Left cardiac atrium (tissue), 4 donors: ENCODE measurements at regions not wholly inside any gene's neighbourhood (a gene's known extent, or its start where the extent isn't known, plus 50 kb on each side); places are given as distances from the start of the nearest gene placed in this dataset.
"Not testable (repeated sequence)": the region's sequence is repeated elsewhere in the genome, so short reads cannot be mapped to it uniquely, and the experiment has no call there.

Experiments
- ATAC-seq, 2 donors: fragments of 200-7000 bp; cut with Tn5 transposase; one replicate each; pipeline ENCODE4 v1.9.1; 2020; ENCODE audit warnings: mild to moderate bottlenecking in 2 of 2, moderate library complexity in 2 of 2
- DNase-seq: peaks from one replicate; pipeline ENCODE4 v3.0.0-alpha.2; 2020
- intact Hi-C, 2 donors: fragments of 100-400 bp; cut with DNase I; formaldehyde crosslinking; loops; one replicate each; pipeline versions ENCODE4 v1.14.1 to v1.15.1; 2022 to 2023
- donor health status: DM: no; HTN: yes; CAD: no.
- donor health status: DM: no; HTN: yes; CAD: no; lungs with severe emphysema.
- donor health status: DM: yes; HTN: yes; CAD: no.
- donor health status: Dilated cardiomyopathy.

- ATAC-seq (no peak), DNase-seq (no peak)
- intact Hi-C loops = no loop called here
Measured at GRCh38 chr7:121633186-121633585, 237.1 kb upstream of the FAM3C start.

GRCh38 chr7:121624958-121625357, 228.8 kb upstream of the FAM3C start:
- DNase-seq = peak; percentile 69
- intact Hi-C loops = no loop called here
- ATAC-seq = peak; percentile 55 to 67

- ATAC-seq (peak in 1 of 2 donors; percentile 58), DNase-seq (no peak)
- intact Hi-C loops = no loop called here
Measured at GRCh38 chr7:121623130-121623872, 227.2 kb upstream of the FAM3C start.

- DNase-seq = no peak
- intact Hi-C loops = no loop called here
- ATAC-seq = peak in 1 of 2 donors; percentile 48
Measured at GRCh38 chr7:121621937-121622336, 225.8 kb upstream of the FAM3C start.

GRCh38 chr7:121620953-121621606, 225.0 kb upstream of the FAM3C start:
- ATAC-seq = no peak
- no peak for DNase-seq
- intact Hi-C loops = no loop called here

- intact Hi-C loops = no loop called here
- ATAC-seq (no peak), DNase-seq (no peak)
Measured at GRCh38 chr7:121620206-121620605, 224.1 kb upstream of the FAM3C start.

GRCh38 chr7:121618182-121618581, 222.1 kb upstream of the FAM3C start:
- DNase-seq (no peak), ATAC-seq (no peak)
- intact Hi-C loops = no loop called here

- DNase-seq (no peak), ATAC-seq (peak in 1 of 2 donors; percentile 54)
- intact Hi-C loops = no loop called here
Measured at GRCh38 chr7:121610243-121610642, 214.1 kb upstream of the FAM3C start.

GRCh38 chr7:121609208-121609607, 213.1 kb upstream of the FAM3C start:
- intact Hi-C loops = no loop called here

GRCh38 chr7:121608785-121609184, 212.7 kb upstream of the FAM3C start:
- intact Hi-C loops = no loop called here
- DNase-seq (no peak), ATAC-seq (peak; percentile 62 to 81)

More at GRCh38 chr7:121609208-121609607, 213.1 kb upstream of the FAM3C start:
- no peak for ATAC-seq
- DNase-seq = no peak

GRCh38 chr7:121608183-121608582, 212.1 kb upstream of the FAM3C start:
- DNase-seq, intact Hi-C loops, ATAC-seq: not testable (repeated sequence)

- intact Hi-C loops = loop anchor here in 1 of 2 donors (2.0 kb wide), 1 partner anchor 390 kb away; no protein-coding TSS in a partner anchor
- ATAC-seq = peak in 1 of 2 donors; percentile 53
- no peak for DNase-seq
Measured at GRCh38 chr7:121605317-121605680, 209.2 kb upstream of the FAM3C start.

GRCh38 chr7:121604627-121605316, 208.7 kb upstream of the FAM3C start:
- DNase-seq (peak; percentile 23), ATAC-seq (peak; percentile 29 to 94)
- intact Hi-C loops = loop anchor here in 1 of 2 donors (2.0 kb wide), 1 partner anchor 390 kb away; no protein-coding TSS in a partner anchor

- no peak for DNase-seq
- ATAC-seq = no peak
- intact Hi-C loops = loop anchor here in 1 of 2 donors (2.0 kb wide), 1 partner anchor 391 kb away; no protein-coding TSS in a partner anchor
Measured at GRCh38 chr7:121603886-121604285, 207.8 kb upstream of the FAM3C start.

GRCh38 chr7:121599887-121600286, 203.8 kb upstream of the FAM3C start:
- intact Hi-C loops = no loop called here
- no peak for ATAC-seq
- no peak for DNase-seq

GRCh38 chr7:121595758-121596696, 199.9 kb upstream of the FAM3C start:
- intact Hi-C loops = no loop called here
- ATAC-seq (peak in 1 of 2 donors; percentile 52), DNase-seq (no peak)

GRCh38 chr7:121591926-121592325, 195.8 kb upstream of the FAM3C start:
- DNase-seq (no peak), ATAC-seq (no peak)
- intact Hi-C loops = no loop called here

- DNase-seq (no peak), ATAC-seq (no peak)
- intact Hi-C loops = no loop called here
Measured at GRCh38 chr7:121587435-121587834, 191.3 kb upstream of the FAM3C start.

GRCh38 chr7:121582258-121582657, 186.2 kb upstream of the FAM3C start:
- intact Hi-C loops = no loop called here
- ATAC-seq (no peak), DNase-seq (no peak)
